ENCODE measurements at regions not wholly inside any gene's neighbourhood (a gene's known extent, or its start where the extent isn't known, plus 50 kb on each side); places are given as distances from the start of the nearest gene placed in this dataset.

GRCh38 chr11:91407842-91408241 lies 816.8 kb upstream of the FAT3 start:
- TF ChIP-seq, protein P1, sequence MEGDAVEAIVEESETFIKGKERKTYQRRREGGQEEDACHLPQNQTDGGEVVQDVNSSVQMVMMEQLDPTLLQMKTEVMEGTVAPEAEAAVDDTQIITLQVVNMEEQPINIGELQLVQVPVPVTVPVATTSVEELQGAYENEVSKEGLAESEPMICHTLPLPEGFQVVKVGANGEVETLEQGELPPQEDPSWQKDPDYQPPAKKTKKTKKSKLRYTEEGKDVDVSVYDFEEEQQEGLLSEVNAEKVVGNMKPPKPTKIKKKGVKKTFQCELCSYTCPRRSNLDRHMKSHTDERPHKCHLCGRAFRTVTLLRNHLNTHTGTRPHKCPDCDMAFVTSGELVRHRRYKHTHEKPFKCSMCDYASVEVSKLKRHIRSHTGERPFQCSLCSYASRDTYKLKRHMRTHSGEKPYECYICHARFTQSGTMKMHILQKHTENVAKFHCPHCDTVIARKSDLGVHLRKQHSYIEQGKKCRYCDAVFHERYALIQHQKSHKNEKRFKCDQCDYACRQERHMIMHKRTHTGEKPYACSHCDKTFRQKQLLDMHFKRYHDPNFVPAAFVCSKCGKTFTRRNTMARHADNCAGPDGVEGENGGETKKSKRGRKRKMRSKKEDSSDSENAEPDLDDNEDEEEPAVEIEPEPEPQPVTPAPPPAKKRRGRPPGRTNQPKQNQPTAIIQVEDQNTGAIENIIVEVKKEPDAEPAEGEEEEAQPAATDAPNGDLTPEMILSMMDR (IDR thresholded peaks at IDR 0.05): no peak
- TF ChIP-seq POLR2A (IDR thresholded peaks at IDR 0.05): no peak

Measured in body of pancreas (tissue), 4 donors.